PC-9 (cell line): ENCODE measurements at regions not wholly inside any gene's neighbourhood (a gene's known extent, or its start where the extent isn't known, plus 50 kb on each side); places are given as distances from the start of the nearest gene placed in this dataset.

Experiments
- BruUV-seq: library from RNA; stranded (reverse); fragments of 400-500 nt; replicated peaks from 2 replicates; lab custom pipeline; 2021; lab: Mats Ljungman, UMichigan
- CTCF ChIA-PET: fragments of 300-600 bp; sonication (Branson Sonifier 250); formaldehyde crosslinking; loops from one replicate; lab custom pipeline; 2022; ENCODE audit warnings: antibody characterized with exemption; lab: Charles Lee
- POLR2A ChIA-PET: fragments of 300-600 bp; sonication (Branson Sonifier 250); formaldehyde crosslinking; loops from one replicate; lab custom pipeline; 2022; ENCODE audit warnings: antibody characterized with exemption; ENCODE audit not compliant: unreplicated experiment; lab: Charles Lee
- DNase-seq, 2 experiments: peaks; one replicate each; pipeline versions ENCODE4 v3.0.0 to v3.0.0-alpha.2; 2015 to 2022; ENCODE audit warnings: mixed read lengths in 1 of 2
- H2AFZ ChIP-seq: fragments of 200-600 bp; sonication (generic); 2 replicates; pipeline ENCODE4 v1.8.1; 2017; ENCODE audit warnings: antibody characterized with exemption
- H3F3A ChIP-seq: fragments of 200-600 bp; sonication (generic); 2 replicates; pipeline ENCODE4 v1.8.1; 2017; ENCODE audit warnings: antibody characterized with exemption, mild to moderate bottlenecking, low read depth; ENCODE audit not compliant: insufficient read depth
- H3K27ac ChIP-seq: fragments of 200-600 bp; sonication (generic); 2 replicates; pipeline ENCODE4 v1.6.1; 2016; ENCODE audit warnings: mixed run types
- H3K27me3 ChIP-seq: fragments of 200-600 bp; sonication (generic); 2 replicates; pipeline ENCODE4 v1.6.1; 2016; ENCODE audit warnings: low read depth, mixed run types; ENCODE audit not compliant: insufficient read depth
- H3K36me3 ChIP-seq: fragments of 200-600 bp; sonication (generic); 2 replicates; pipeline ENCODE4 v1.6.1; 2016; ENCODE audit warnings: low read depth, mixed run types
- H3K4me1 ChIP-seq: fragments of 200-600 bp; sonication (generic); replicated peaks from 2 replicates; pipeline ENCODE4 v1.6.1; 2016; ENCODE audit warnings: mixed run types; ENCODE audit not compliant: insufficient read depth
- H3K4me2 ChIP-seq: fragments of 200-600 bp; sonication (generic); 2 replicates; pipeline ENCODE4 v1.6.1; 2017; ENCODE audit warnings: mixed run types
- H3K4me3 ChIP-seq: fragments of 200-600 bp; sonication (generic); 2 replicates; pipeline ENCODE4 v1.6.1; 2016; ENCODE audit warnings: mixed run types
- H3K79me2 ChIP-seq: fragments of 200-600 bp; sonication (generic); 2 replicates; pipeline ENCODE4 v1.6.1; 2017; ENCODE audit warnings: low read depth, mixed run types
- H3K9me2 ChIP-seq: fragments of 200-600 bp; sonication (generic); 2 replicates; pipeline ENCODE4 v1.8.1; 2017; ENCODE audit warnings: mild to moderate bottlenecking; ENCODE audit not compliant: insufficient read depth
- H3K9me3 ChIP-seq: fragments of 200-600 bp; sonication (generic); 2 replicates; pipeline ENCODE4 v1.8.1; 2016; ENCODE audit warnings: low read depth; ENCODE audit not compliant: insufficient read depth
- H4K20me1 ChIP-seq: fragments of 200-600 bp; sonication (generic); 2 replicates; pipeline ENCODE4 v1.8.1; 2017; ENCODE audit not compliant: insufficient read depth
- CTCF ChIP-seq: fragments of 200-600 bp; sonication (generic); conservative IDR thresholded peaks from 2 replicates; pipeline ENCODE4 v1.6.1; 2017; ENCODE audit warnings: mixed run types, antibody characterized with exemption, mild to moderate bottlenecking, moderate library complexity
- EZH2 ChIP-seq: fragments of 200-600 bp; sonication (generic); IDR thresholded peaks from 2 replicates; pipeline ENCODE4 v1.8.0; 2017; ENCODE audit warnings: antibody characterized with exemption, low read depth
- intact Hi-C: fragments of 100-400 bp; cut with micrococcal nuclease; formaldehyde crosslinking; loops from one replicate; pipeline ENCODE4 v1.10.0; 2022; ENCODE audit not compliant: unreplicated experiment

DNA sequence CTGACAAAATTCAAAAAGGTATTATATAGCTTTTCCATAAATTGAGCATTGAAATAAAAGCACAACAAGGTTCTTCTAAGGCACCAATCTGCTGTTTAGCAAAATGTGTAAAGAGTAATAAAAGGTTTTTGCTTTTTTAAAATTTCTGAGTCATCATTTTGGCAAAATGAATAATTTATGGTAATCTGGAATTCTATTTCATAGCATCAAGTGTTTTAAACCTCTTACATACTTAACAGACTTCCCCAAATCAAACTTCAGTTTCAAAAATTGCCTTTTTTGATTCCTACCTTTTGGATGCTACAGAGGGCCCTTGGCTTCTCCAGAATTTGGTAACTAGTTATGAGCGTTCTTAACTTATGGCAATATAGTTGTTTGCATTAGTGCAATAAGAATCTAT is 154.0 kb upstream of the ELAC2 start:
- no peaks in the 10 kb centered on the region for H3K4me1 ChIP-seq
- DNase-seq, result no peak
- H3K9me2 ChIP-seq, result no peaks in the 10 kb centered on the region
- no TSS peak for BruUV-seq
- TF ChIP-seq EZH2 (no peak), CTCF (no peak)
- no peaks in the 10 kb centered on the region for H3K27me3 ChIP-seq
- no peaks in the 10 kb centered on the region for H3K79me2 ChIP-seq
- CTCF ChIA-PET, result no interaction called here
- no peak overlapping the region for H3K4me2 ChIP-seq
- intact Hi-C loops, result no loop called here
- H3K4me3 ChIP-seq, result no peak overlapping the region
- no peaks in the 10 kb centered on the region for H3K36me3 ChIP-seq
- H4K20me1 ChIP-seq, result no peaks in the 10 kb centered on the region
- POLR2A ChIA-PET, result no interaction called here
- H3K9me3 ChIP-seq, result no peaks in the 10 kb centered on the region
- H3K27ac ChIP-seq, result no peak overlapping the region
- no peaks in the 10 kb centered on the region for H3F3A ChIP-seq
- H2AFZ ChIP-seq, result no peak overlapping the region

DNA sequence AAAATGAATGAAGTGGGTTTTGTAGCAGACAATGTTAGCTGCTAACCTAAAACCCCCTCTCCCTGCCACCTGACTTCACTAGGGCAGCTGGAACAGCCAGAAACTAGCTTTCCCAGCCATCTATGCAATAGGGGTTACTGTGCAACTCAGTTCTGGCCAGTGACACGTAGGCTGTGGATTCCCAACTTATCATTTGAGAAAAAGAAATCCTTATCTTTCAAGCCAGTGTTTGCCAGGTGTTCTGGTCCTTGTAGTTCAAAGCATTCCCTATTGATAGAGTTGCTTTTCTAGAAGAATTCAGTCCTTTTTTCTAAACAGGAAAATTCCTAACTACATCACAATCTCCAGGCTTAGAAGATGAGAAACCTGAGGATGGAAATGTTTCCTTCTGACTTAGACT is 144.5 kb upstream of the ELAC2 start:
- H4K20me1 ChIP-seq, result no peaks in the 10 kb centered on the region
- H3K9me3 ChIP-seq, result no peaks in the 10 kb centered on the region
- ChIA-PET CTCF (no interaction called here), POLR2A (no interaction called here)
- TF ChIP-seq EZH2 (no peak), CTCF (no peak)
- no peaks in the 10 kb centered on the region for H3F3A ChIP-seq
- no peak overlapping the region for H3K27ac ChIP-seq
- no peaks in the 10 kb centered on the region for H3K4me1 ChIP-seq
- no peak for DNase-seq
- no peaks in the 10 kb centered on the region for H3K36me3 ChIP-seq
- H3K4me3 ChIP-seq, result no peak overlapping the region
- no TSS peak for BruUV-seq
- H3K79me2 ChIP-seq, result no peaks in the 10 kb centered on the region
- H3K4me2 ChIP-seq, result no peak overlapping the region
- intact Hi-C loops, result no loop called here
- no peaks in the 10 kb centered on the region for H3K9me2 ChIP-seq
- H2AFZ ChIP-seq, result no peak overlapping the region
- H3K27me3 ChIP-seq, result no peaks in the 10 kb centered on the region

DNA sequence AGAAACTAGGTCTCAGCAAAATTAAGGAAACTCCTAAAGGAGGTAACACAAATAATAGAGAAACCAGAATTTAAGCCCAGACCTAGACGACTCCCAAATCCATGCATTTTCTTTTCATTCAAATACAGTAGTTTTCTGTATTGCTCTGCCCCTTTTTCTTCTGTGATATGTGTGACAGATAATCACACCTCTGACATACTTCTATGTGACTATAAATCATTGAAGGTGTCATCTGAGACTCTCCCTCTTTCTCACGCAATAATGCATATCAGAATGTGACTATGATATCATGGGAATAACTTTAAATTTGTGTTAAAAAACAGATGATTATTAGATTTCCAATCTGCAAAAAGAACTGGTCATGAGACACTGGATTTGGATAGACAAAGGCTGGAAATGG is 143.0 kb upstream of the ELAC2 start:
- Histone ChIP-seq H3K4me2 (no peak overlapping the region), H3K4me3 (no peak overlapping the region), H3K9me3 (no peaks in the 10 kb centered on the region), H4K20me1 (no peaks in the 10 kb centered on the region), H3K27ac (no peak overlapping the region), H3K9me2 (no peaks in the 10 kb centered on the region), H3K4me1 (no peaks in the 10 kb centered on the region), H2AFZ (no peak overlapping the region), H3K79me2 (no peaks in the 10 kb centered on the region), H3K27me3 (no peaks in the 10 kb centered on the region), H3F3A (no peaks in the 10 kb centered on the region), H3K36me3 (no peaks in the 10 kb centered on the region)
- no TSS peak for BruUV-seq
- ChIA-PET CTCF (no interaction called here), POLR2A (no interaction called here)
- TF ChIP-seq EZH2, result no peak
- TF ChIP-seq CTCF, result no peak
- no peak for DNase-seq
- intact Hi-C loops, result no loop called here
